ENCODE measurements at regions not wholly inside any gene's neighbourhood (a gene's known extent, or its start where the extent isn't known, plus 50 kb on each side); places are given as distances from the start of the nearest gene placed in this dataset.

GRCh38 chr15:37625576-37625975 is 308.9 kb upstream of the TMCO5A start:
- DNase-seq (no peak), ATAC-seq (no peak)
- intact Hi-C loops (cut with DNase I, micrococcal nuclease) = no loop called here

- no peak for ATAC-seq
- intact Hi-C loops (cut with DNase I, micrococcal nuclease) = no loop called here
- no peak for DNase-seq
Observed at GRCh38 chr15:37628507-37628906, 305.9 kb upstream of the TMCO5A start.

- ATAC-seq = no peak
- intact Hi-C loops (cut with DNase I, micrococcal nuclease) = no loop called here
- no peak for DNase-seq
Observed at GRCh38 chr15:37636736-37637135, 297.7 kb upstream of the TMCO5A start.

GRCh38 chr15:37638116-37638515 is 296.3 kb upstream of the TMCO5A start:
- ATAC-seq (no peak), DNase-seq (no peak)
- intact Hi-C loops (cut with DNase I, micrococcal nuclease) = no loop called here

- ATAC-seq (no peak), DNase-seq (no peak)
- intact Hi-C loops (cut with DNase I, micrococcal nuclease) = no loop called here
Observed at GRCh38 chr15:37638691-37639090, 295.7 kb upstream of the TMCO5A start.

GRCh38 chr15:37652646-37653417 is 281.6 kb upstream of the TMCO5A start:
- ATAC-seq = no peak
- no peak for DNase-seq
- intact Hi-C loops (cut with DNase I, micrococcal nuclease) = no loop called here

GRCh38 chr15:37678124-37678523 is 256.3 kb upstream of the TMCO5A start:
- DNase-seq (no peak), ATAC-seq (no peak)
- intact Hi-C loops (cut with DNase I, micrococcal nuclease) = no loop called here

GRCh38 chr15:37679627-37680026 is 254.8 kb upstream of the TMCO5A start:
- intact Hi-C loops (cut with DNase I, micrococcal nuclease) = no loop called here
- DNase-seq = no peak
- ATAC-seq = no peak

GRCh38 chr15:37682304-37682703 is 252.1 kb upstream of the TMCO5A start:
- intact Hi-C loops (cut with DNase I, micrococcal nuclease) = no loop called here
- DNase-seq (no peak), ATAC-seq (no peak)

GRCh38 chr15:37691911-37692310 is 242.5 kb upstream of the TMCO5A start:
- DNase-seq = no peak
- no peak for ATAC-seq
- intact Hi-C loops (cut with DNase I, micrococcal nuclease) = no loop called here

- ATAC-seq (no peak), DNase-seq (no peak)
- intact Hi-C loops (cut with DNase I, micrococcal nuclease) = no loop called here
Observed at GRCh38 chr15:37693926-37694325, 240.5 kb upstream of the TMCO5A start.

GRCh38 chr15:37695719-37696118 is 238.7 kb upstream of the TMCO5A start:
- intact Hi-C loops (cut with DNase I, micrococcal nuclease) = no loop called here
- ATAC-seq (no peak), DNase-seq (no peak)

GRCh38 chr15:37698679-37699078 is 235.8 kb upstream of the TMCO5A start:
- DNase-seq (no peak), ATAC-seq (no peak)
- intact Hi-C loops (cut with DNase I, micrococcal nuclease) = no loop called here

GRCh38 chr15:37701230-37701629 is 233.2 kb upstream of the TMCO5A start:
- intact Hi-C loops (cut with DNase I, micrococcal nuclease) = no loop called here
- DNase-seq (no peak), ATAC-seq (no peak)

GRCh38 chr15:37709669-37710068 is 224.8 kb upstream of the TMCO5A start:
- intact Hi-C loops (cut with DNase I, micrococcal nuclease) = no loop called here
- ATAC-seq = no peak

GRCh38 chr15:37715101-37715500 is 219.3 kb upstream of the TMCO5A start:
- DNase-seq (no peak), ATAC-seq (no peak)
- intact Hi-C loops (cut with DNase I, micrococcal nuclease) = no loop called here

More at GRCh38 chr15:37709669-37710068, 224.8 kb upstream of the TMCO5A start:
- no peak for DNase-seq

GRCh38 chr15:37720267-37720666 is 214.2 kb upstream of the TMCO5A start:
- ATAC-seq (no peak), DNase-seq (no peak)
- intact Hi-C loops (cut with DNase I, micrococcal nuclease) = no loop called here

GRCh38 chr15:37731146-37731746 is 203.2 kb upstream of the TMCO5A start:
- intact Hi-C loops (cut with DNase I, micrococcal nuclease) = no loop called here
- DNase-seq (no peak), ATAC-seq (no peak)

- ATAC-seq = no peak
Observed at GRCh38 chr15:37733628-37734027, 200.8 kb upstream of the TMCO5A start.

GRCh38 chr15:37740623-37741141 is 193.8 kb upstream of the TMCO5A start:
- ATAC-seq (no peak), DNase-seq (no peak)
- intact Hi-C loops (cut with DNase I, micrococcal nuclease) = no loop called here

More at GRCh38 chr15:37733628-37734027, 200.8 kb upstream of the TMCO5A start:
- intact Hi-C loops (cut with DNase I, micrococcal nuclease) = no loop called here
- no peak for DNase-seq

GRCh38 chr15:37743826-37744225 is 190.6 kb upstream of the TMCO5A start:
- DNase-seq = no peak
- ATAC-seq = no peak
- intact Hi-C loops (cut with DNase I, micrococcal nuclease) = no loop called here

Measured in left colon (tissue), 2 donors.